Gastrocnemius medialis (tissue), 4 donors: ENCODE measurements at regions not wholly inside any gene's neighbourhood (a gene's known extent, or its start where the extent isn't known, plus 50 kb on each side); places are given as distances from the start of the nearest gene placed in this dataset.
A peak's percentile ranks its signal among the peaks of the same experiment; 100 is the strongest.

Experiments
- ATAC-seq, 2 donors: fragments of 150-250 bp; one replicate each; pipeline ENCODE4 v1.9.1; 2016
- DNase-seq, 2 donors: peaks; one replicate each; pipeline ENCODE4 v3.0.0-alpha.2; 2019
- H3K27ac ChIP-seq, 4 donors: fragments of 200-600 bp; sonication (generic); 1 replicate in 1 of 4; 2 replicates in 3 of 4; pipeline ENCODE4 v1.5.1; 2016 to 2018; ENCODE audit warnings: mild to moderate bottlenecking in 2 of 4, moderate library complexity in 1 of 4
- H3K27me3 ChIP-seq, 3 donors: fragments of 200-600 bp; sonication (generic) in 2 of 3; 1 replicate in 1 of 3; 2 replicates in 2 of 3; pipeline versions ENCODE4 v1.5.1 to v1.6.0; 2016 to 2019; ENCODE audit warnings: mild to moderate bottlenecking in 1 of 3, moderate library complexity in 1 of 3
- H3K36me3 ChIP-seq, 2 donors: fragments of 200-600 bp; sonication (generic) in 1 of 2; one replicate each; pipeline ENCODE4 v1.5.1; 2017 to 2018
- H3K4me1 ChIP-seq, 2 donors: fragments of 200-600 bp; sonication (generic) in 1 of 2; one replicate each; pipeline ENCODE4 v1.5.1; 2016 to 2017; ENCODE audit warnings: mild to moderate bottlenecking in 2 of 2
- H3K4me3 ChIP-seq, 4 donors: fragments of 200-600 bp; sonication (generic) in 3 of 4; 1 replicate in 1 of 4; 2 replicates in 3 of 4; pipeline ENCODE4 v1.5.1; 2016 to 2019; ENCODE audit warnings: mild to moderate bottlenecking in 2 of 4
- H3K9me3 ChIP-seq, 3 donors: fragments of 200-600 bp; sonication (generic) in 2 of 3; 1 replicate in 1 of 3; 2 replicates in 2 of 3; pipeline ENCODE4 v1.5.1; 2016 to 2019
- CTCF ChIP-seq, 5 experiments: fragments of 450-650 bp in 3 of 5; fragments of 200-600 bp in 2 of 5; sonication (generic) in 2 of 5; IDR thresholded peaks in 4 of 5; conservative IDR thresholded peaks in 1 of 5; 1 replicate in 4 of 5; 2 replicates in 1 of 5; pipeline ENCODE4 v1.5.1; 2016 to 2019; ENCODE audit warnings: antibody characterized with exemption in 5 of 5, mild to moderate bottlenecking in 3 of 5, moderate library complexity in 3 of 5
- POLR2A ChIP-seq, 2 donors: fragments of 450-650 bp; IDR thresholded peaks; one replicate each; pipeline ENCODE4 v1.6.1; 2017; ENCODE audit warnings: antibody characterized with exemption in 2 of 2, mild to moderate bottlenecking in 2 of 2, moderate library complexity in 2 of 2
- in situ Hi-C, 4 donors: fragments of 200-750 bp; cut with MboI; loops; one replicate each; pipeline versions ENCODE4 v1.15.0 to v1.8.0; 2017; ENCODE audit warnings: low sequenced_read_pairs in 4 of 4
- intact Hi-C: fragments of 100-400 bp; cut with DNase I; formaldehyde crosslinking; loops from one replicate; pipeline ENCODE4 v1.15.1; 2023; ENCODE audit warnings: low total_unique reads

- Histone ChIP-seq H3K36me3 (no peaks in the 10 kb centered on the region), H3K27ac (no peak overlapping the region), H3K4me1 (no peaks in the 10 kb centered on the region), H3K4me3 (no peak overlapping the region), H3K27me3 (no peaks in the 10 kb centered on the region), H3K9me3 (no peaks in the 10 kb centered on the region)
- intact Hi-C loops (no loop called here), in situ Hi-C loops (no loop called here)
- ATAC-seq = no peak
- TF ChIP-seq POLR2A (IDR thresholded peaks at IDR 0.05) = no peak
- no peak for TF ChIP-seq CTCF (IDR thresholded peaks at IDR 0.05 in 4 of 5, conservative IDR thresholded peaks at IDR 0.05 in 1 of 5)
- no peak for DNase-seq
Measured at GRCh38 chr4:163600727-163601126, 106.2 kb downstream of the TMA16 start.

- intact Hi-C loops (no loop called here), in situ Hi-C loops (no loop called here)
- Histone ChIP-seq H3K36me3 (no peaks in the 10 kb centered on the region), H3K9me3 (no peaks in the 10 kb centered on the region), H3K4me3 (no peak overlapping the region), H3K27ac (no peak overlapping the region), H3K27me3 (no peaks in the 10 kb centered on the region), H3K4me1 (no peaks in the 10 kb centered on the region)
- no peak for DNase-seq
- TF ChIP-seq POLR2A (IDR thresholded peaks at IDR 0.05) (no peak), CTCF (IDR thresholded peaks at IDR 0.05 in 4 of 5, conservative IDR thresholded peaks at IDR 0.05 in 1 of 5) (no peak)
- ATAC-seq = no peak
Measured at GRCh38 chr4:163603257-163603656, 108.8 kb downstream of the TMA16 start.

GRCh38 chr4:163606896-163607691 lies 112.6 kb downstream of the TMA16 start:
- no peak for TF ChIP-seq CTCF (IDR thresholded peaks at IDR 0.05 in 4 of 5, conservative IDR thresholded peaks at IDR 0.05 in 1 of 5)
- Histone ChIP-seq H3K9me3 (no peaks in the 10 kb centered on the region), H3K36me3 (no peaks in the 10 kb centered on the region), H3K4me3 (no peak overlapping the region), H3K27ac (no peak overlapping the region), H3K4me1 (no peaks in the 10 kb centered on the region), H3K27me3 (no peaks in the 10 kb centered on the region)
- intact Hi-C loops (no loop called here), in situ Hi-C loops (no loop called here)
- DNase-seq (no peak), ATAC-seq (no peak)

GRCh38 chr4:163609019-163609418 lies 114.5 kb downstream of the TMA16 start:
- intact Hi-C loops = no loop called here
- no peaks in the 10 kb centered on the region for H3K27me3 ChIP-seq
- H3K9me3 ChIP-seq = no peaks in the 10 kb centered on the region
- no peak overlapping the region for H3K27ac ChIP-seq
- no peaks in the 10 kb centered on the region for H3K36me3 ChIP-seq
- no peaks in the 10 kb centered on the region for H3K4me1 ChIP-seq
- in situ Hi-C loops = no loop called here
- no peak for TF ChIP-seq POLR2A (IDR thresholded peaks at IDR 0.05)
- no peak for TF ChIP-seq CTCF (IDR thresholded peaks at IDR 0.05 in 4 of 5, conservative IDR thresholded peaks at IDR 0.05 in 1 of 5)
- ATAC-seq (no peak), DNase-seq (no peak)
- no peak overlapping the region for H3K4me3 ChIP-seq

GRCh38 chr4:163610648-163611047 lies 116.2 kb downstream of the TMA16 start:
- no peak overlapping the region for H3K27ac ChIP-seq
- DNase-seq = no peak
- no peaks in the 10 kb centered on the region for H3K4me1 ChIP-seq
- in situ Hi-C loops = no loop called here
- intact Hi-C loops = no loop called here
- no peaks in the 10 kb centered on the region for H3K27me3 ChIP-seq
- TF ChIP-seq CTCF (IDR thresholded peaks at IDR 0.05 in 4 of 5, conservative IDR thresholded peaks at IDR 0.05 in 1 of 5) (no peak), POLR2A (IDR thresholded peaks at IDR 0.05) (no peak)
- no peaks in the 10 kb centered on the region for H3K36me3 ChIP-seq
- no peak for ATAC-seq
- peak overlapping the region in 1 of 4 donors; percentile 5 for H3K4me3 ChIP-seq
- no peaks in the 10 kb centered on the region for H3K9me3 ChIP-seq
